Liver (tissue), 7 donors: ENCODE measurements at regions not wholly inside any gene's neighbourhood (a gene's known extent, or its start where the extent isn't known, plus 50 kb on each side); places are given as distances from the start of the nearest gene placed in this dataset.

Experiments
- DNase-seq: peaks from one replicate; pipeline ENCODE4 v3.0.0-alpha.2; 2017; ENCODE audit warnings: low spot score
- H3K27ac ChIP-seq, 2 donors: one replicate each; pipeline ENCODE4 v1.7.0; 2013; ENCODE audit warnings: inconsistent platforms in 2 of 2, low read length in 2 of 2, control low read depth in 1 of 2, low read depth in 1 of 2, mild to moderate bottlenecking in 1 of 2
- H3K27me3 ChIP-seq, 4 donors: one replicate each; pipeline versions ENCODE4 v1.6.1 to v1.7.0; 2013; ENCODE audit warnings: low read length in 3 of 4, inconsistent platforms in 1 of 4, mild to moderate bottlenecking in 1 of 4, moderate library complexity in 1 of 4; ENCODE audit not compliant: control insufficient read depth in 4 of 4, insufficient read depth in 4 of 4
- H3K36me3 ChIP-seq, 4 donors: one replicate each; pipeline versions ENCODE4 v1.6.1 to v1.7.0; 2013; ENCODE audit warnings: low read length in 3 of 4, mild to moderate bottlenecking in 3 of 4, low read depth in 1 of 4, moderate library complexity in 1 of 4; ENCODE audit not compliant: control insufficient read depth in 4 of 4, insufficient read depth in 3 of 4
- H3K4me1 ChIP-seq, 4 donors: one replicate each; pipeline versions ENCODE4 v1.6.1 to v1.7.0; 2013; ENCODE audit warnings: low read length in 3 of 4, mild to moderate bottlenecking in 3 of 4, moderate library complexity in 1 of 4; ENCODE audit not compliant: control insufficient read depth in 4 of 4, insufficient read depth in 4 of 4
- H3K4me3 ChIP-seq, 3 donors: one replicate each; pipeline versions ENCODE4 v1.6.1 to v1.7.0; 2013; ENCODE audit warnings: low read length in 3 of 3, control low read depth in 1 of 3, low read depth in 1 of 3, mild to moderate bottlenecking in 1 of 3
- H3K9ac ChIP-seq, 2 donors: one replicate each; pipeline ENCODE4 v1.7.0; 2013; ENCODE audit warnings: low read length in 2 of 2, mild to moderate bottlenecking in 2 of 2, moderate library complexity in 2 of 2, control low read depth in 1 of 2, low read depth in 1 of 2
- H3K9me3 ChIP-seq, 4 donors: one replicate each; pipeline versions ENCODE4 v1.6.1 to v1.7.0; 2013; ENCODE audit warnings: low read length in 3 of 4; ENCODE audit not compliant: control insufficient read depth in 4 of 4
- EGR1 ChIP-seq, 2 donors: IDR thresholded peaks; 2 replicates each; pipeline ENCODE4 v1.6.1; 2016 to 2018; ENCODE audit warnings: antibody characterized with exemption in 2 of 2, low read depth in 2 of 2
- FOXA1 ChIP-seq: IDR thresholded peaks from 2 replicates; pipeline ENCODE4 v1.6.1; 2016; ENCODE audit warnings: antibody characterized with exemption
- FOXA2 ChIP-seq: IDR thresholded peaks from 2 replicates; pipeline ENCODE4 v1.6.1; 2016; ENCODE audit warnings: antibody characterized with exemption
- GABPA ChIP-seq, 2 donors: IDR thresholded peaks in 1 of 2; conservative IDR thresholded peaks in 1 of 2; 2 replicates each; pipeline ENCODE4 v1.6.1; 2016; ENCODE audit warnings: antibody characterized with exemption in 2 of 2, mild to moderate bottlenecking in 1 of 2, moderate library complexity in 1 of 2
- HNF4A ChIP-seq, 2 donors: conservative IDR thresholded peaks; 2 replicates each; pipeline ENCODE4 v1.6.1; 2016; ENCODE audit warnings: antibody characterized with exemption in 2 of 2, mild to moderate bottlenecking in 2 of 2
- HNF4G ChIP-seq: IDR thresholded peaks from 2 replicates; pipeline ENCODE4 v1.6.1; 2016; ENCODE audit warnings: antibody characterized with exemption
- JUND ChIP-seq, 2 donors: IDR thresholded peaks; 2 replicates each; pipeline ENCODE4 v1.6.1; 2016; ENCODE audit warnings: antibody characterized with exemption in 2 of 2
- NR2F2 ChIP-seq: IDR thresholded peaks from 2 replicates; pipeline ENCODE4 v1.6.1; 2016; ENCODE audit warnings: antibody characterized with exemption
- RAD21 ChIP-seq, 2 donors: IDR thresholded peaks; 2 replicates each; pipeline ENCODE4 v1.6.1; 2016; ENCODE audit warnings: antibody characterized with exemption in 2 of 2, mild to moderate bottlenecking in 2 of 2
- REST ChIP-seq: IDR thresholded peaks from 2 replicates; pipeline ENCODE4 v1.6.1; 2016; ENCODE audit warnings: antibody characterized with exemption, mild to moderate bottlenecking
- RXRA ChIP-seq, 2 donors: IDR thresholded peaks; 2 replicates each; pipeline ENCODE4 v1.6.1; 2017 to 2018; ENCODE audit warnings: antibody characterized with exemption in 2 of 2, mild to moderate bottlenecking in 1 of 2
- SP1 ChIP-seq: IDR thresholded peaks from 2 replicates; pipeline ENCODE4 v1.6.1; 2018; ENCODE audit warnings: antibody characterized with exemption, mild to moderate bottlenecking
- TAF1 ChIP-seq: conservative IDR thresholded peaks from 2 replicates; pipeline ENCODE4 v1.6.1; 2016; ENCODE audit warnings: antibody characterized with exemption, mild to moderate bottlenecking
- YY1 ChIP-seq: IDR thresholded peaks from 2 replicates; pipeline ENCODE4 v1.6.1; 2016; ENCODE audit warnings: antibody characterized with exemption, mild to moderate bottlenecking
- WGBS: extraction: QIAGEN DNeasy Blood & Tissue Kit; methylation state at CpG from one replicate; pipeline ENCODE4 v1.1.7; 2013; 5-methylcytosine and 5-hydroxymethylcytosine counted together
- TF ChIP-seq, protein P1 (sequence below): IDR thresholded peaks from 2 replicates; pipeline ENCODE4 v1.6.1; 2016; ENCODE audit warnings: antibody characterized with exemption
- TF ChIP-seq, protein P2 (sequence below): IDR thresholded peaks from 2 replicates; pipeline ENCODE4 v1.6.1; 2016; ENCODE audit warnings: antibody characterized with exemption
- TF ChIP-seq, protein P3 (sequence below): IDR thresholded peaks from 2 replicates; pipeline ENCODE4 v1.6.1; 2016; ENCODE audit warnings: antibody characterized with exemption
- donor health status: healthy.
- donor health status: healthy.
- donor health status: healthy.
- donor health status: healthy.

DNA sequence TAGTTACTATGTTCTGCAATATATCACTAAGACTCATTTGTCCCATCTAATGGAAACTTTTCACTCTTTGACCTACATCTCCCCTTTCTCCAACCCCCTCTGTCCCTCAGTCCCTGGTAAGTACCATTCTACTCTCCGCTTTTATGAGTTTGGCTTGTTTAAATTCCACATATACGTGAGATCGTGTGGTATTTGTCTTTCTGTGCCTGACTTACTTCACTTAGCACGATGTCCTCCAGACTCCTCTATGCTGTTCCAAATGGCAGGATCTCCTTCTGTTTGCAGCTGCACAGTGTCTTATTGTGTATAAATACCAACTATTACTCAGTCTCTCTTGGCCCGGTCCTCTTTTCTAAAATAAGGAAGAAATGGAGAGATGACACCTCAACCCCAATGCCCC lies 205.4 kb upstream of the NTM start:
- no peaks in the 10 kb centered on the region for H3K4me1 ChIP-seq
- DNase-seq = no peak
- H3K27me3 ChIP-seq = no peaks in the 10 kb centered on the region
- H3K9me3 ChIP-seq = no peaks in the 10 kb centered on the region
- TF ChIP-seq HNF4A (conservative IDR thresholded peaks at IDR 0.05) (no peak), GABPA (IDR thresholded peaks at IDR 0.05 in 1 of 2, conservative IDR thresholded peaks at IDR 0.05 in 1 of 2) (no peak), JUND (IDR thresholded peaks at IDR 0.05) (no peak), REST (no peak), FOXA1 (no peak), TAF1 (no peak), RXRA (IDR thresholded peaks at IDR 0.05) (no peak), YY1 (no peak), SP1 (no peak), FOXA2 (no peak), HNF4G (no peak), RAD21 (IDR thresholded peaks at IDR 0.05) (no peak), EGR1 (IDR thresholded peaks at IDR 0.05; ENCODE audit: low read depth in 2 of 2) (no peak), NR2F2 (no peak)
- TF ChIP-seq, protein P1, sequence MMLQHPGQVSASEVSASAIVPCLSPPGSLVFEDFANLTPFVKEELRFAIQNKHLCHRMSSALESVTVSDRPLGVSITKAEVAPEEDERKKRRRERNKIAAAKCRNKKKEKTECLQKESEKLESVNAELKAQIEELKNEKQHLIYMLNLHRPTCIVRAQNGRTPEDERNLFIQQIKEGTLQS = no peak
- TF ChIP-seq, protein P2, sequence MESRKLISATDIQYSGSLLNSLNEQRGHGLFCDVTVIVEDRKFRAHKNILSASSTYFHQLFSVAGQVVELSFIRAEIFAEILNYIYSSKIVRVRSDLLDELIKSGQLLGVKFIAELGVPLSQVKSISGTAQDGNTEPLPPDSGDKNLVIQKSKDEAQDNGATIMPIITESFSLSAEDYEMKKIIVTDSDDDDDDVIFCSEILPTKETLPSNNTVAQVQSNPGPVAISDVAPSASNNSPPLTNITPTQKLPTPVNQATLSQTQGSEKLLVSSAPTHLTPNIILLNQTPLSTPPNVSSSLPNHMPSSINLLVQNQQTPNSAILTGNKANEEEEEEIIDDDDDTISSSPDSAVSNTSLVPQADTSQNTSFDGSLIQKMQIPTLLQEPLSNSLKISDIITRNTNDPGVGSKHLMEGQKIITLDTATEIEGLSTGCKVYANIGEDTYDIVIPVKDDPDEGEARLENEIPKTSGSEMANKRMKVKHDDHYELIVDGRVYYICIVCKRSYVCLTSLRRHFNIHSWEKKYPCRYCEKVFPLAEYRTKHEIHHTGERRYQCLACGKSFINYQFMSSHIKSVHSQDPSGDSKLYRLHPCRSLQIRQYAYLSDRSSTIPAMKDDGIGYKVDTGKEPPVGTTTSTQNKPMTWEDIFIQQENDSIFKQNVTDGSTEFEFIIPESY = no peak
- TF ChIP-seq, protein P3, sequence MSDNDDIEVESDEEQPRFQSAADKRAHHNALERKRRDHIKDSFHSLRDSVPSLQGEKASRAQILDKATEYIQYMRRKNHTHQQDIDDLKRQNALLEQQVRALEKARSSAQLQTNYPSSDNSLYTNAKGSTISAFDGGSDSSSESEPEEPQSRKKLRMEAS = no peak
- 69% methylated on average over 5 of the region's 5 CpGs for WGBS
- no peak overlapping the region for H3K4me3 ChIP-seq
- no peaks in the 10 kb centered on the region for H3K36me3 ChIP-seq
- no peak overlapping the region for H3K27ac ChIP-seq
- no peak overlapping the region for H3K9ac ChIP-seq

- 74% methylated on average over 5 of the region's 5 CpGs for WGBS
- Histone ChIP-seq H3K36me3 (no peaks in the 10 kb centered on the region), H3K27me3 (no peaks in the 10 kb centered on the region), H3K4me3 (no peak overlapping the region), H3K4me1 (no peaks in the 10 kb centered on the region), H3K9ac (no peak overlapping the region), H3K9me3 (no peaks in the 10 kb centered on the region), H3K27ac (no peak overlapping the region)
- TF ChIP-seq TAF1 (no peak), HNF4A (conservative IDR thresholded peaks at IDR 0.05) (no peak), SP1 (no peak), REST (no peak), YY1 (no peak), NR2F2 (no peak), RXRA (IDR thresholded peaks at IDR 0.05) (no peak), HNF4G (no peak), RAD21 (IDR thresholded peaks at IDR 0.05) (no peak), GABPA (IDR thresholded peaks at IDR 0.05 in 1 of 2, conservative IDR thresholded peaks at IDR 0.05 in 1 of 2) (no peak)
- TF ChIP-seq, protein P1 = no peak
- no peak for DNase-seq
These were observed 201.3 kb upstream of the NTM start for GRCh38 chr11:131168839-131169713.
